Liver (tissue), 8 donors: ENCODE measurements at regions not wholly inside any gene's neighbourhood (a gene's known extent, or its start where the extent isn't known, plus 50 kb on each side); places are given as distances from the start of the nearest gene placed in this dataset.

Source experiments
- DNase-seq: peaks from one replicate; pipeline ENCODE4 v3.0.0-alpha.2; 2017; ENCODE audit warnings: low spot score
- H3K27ac ChIP-seq, 2 donors: one replicate each; pipeline ENCODE4 v1.7.0; 2013; ENCODE audit warnings: inconsistent platforms in 2 of 2, low read length in 2 of 2, control low read depth in 1 of 2, low read depth in 1 of 2, mild to moderate bottlenecking in 1 of 2
- H3K27me3 ChIP-seq, 4 donors: one replicate each; pipeline versions ENCODE4 v1.6.1 to v1.7.0; 2013; ENCODE audit warnings: low read length in 3 of 4, inconsistent platforms in 1 of 4, mild to moderate bottlenecking in 1 of 4, moderate library complexity in 1 of 4; ENCODE audit not compliant: control insufficient read depth in 4 of 4, insufficient read depth in 4 of 4
- H3K36me3 ChIP-seq, 4 donors: one replicate each; pipeline versions ENCODE4 v1.6.1 to v1.7.0; 2013; ENCODE audit warnings: low read length in 3 of 4, mild to moderate bottlenecking in 3 of 4, low read depth in 1 of 4, moderate library complexity in 1 of 4; ENCODE audit not compliant: control insufficient read depth in 4 of 4, insufficient read depth in 3 of 4
- H3K4me1 ChIP-seq, 4 donors: one replicate each; pipeline versions ENCODE4 v1.6.1 to v1.7.0; 2013; ENCODE audit warnings: low read length in 3 of 4, mild to moderate bottlenecking in 3 of 4, moderate library complexity in 1 of 4; ENCODE audit not compliant: control insufficient read depth in 4 of 4, insufficient read depth in 4 of 4
- H3K4me3 ChIP-seq, 3 donors: one replicate each; pipeline versions ENCODE4 v1.6.1 to v1.7.0; 2013; ENCODE audit warnings: low read length in 3 of 3, control low read depth in 1 of 3, low read depth in 1 of 3, mild to moderate bottlenecking in 1 of 3
- H3K9ac ChIP-seq, 2 donors: one replicate each; pipeline ENCODE4 v1.7.0; 2013; ENCODE audit warnings: low read length in 2 of 2, mild to moderate bottlenecking in 2 of 2, moderate library complexity in 2 of 2, control low read depth in 1 of 2, low read depth in 1 of 2
- H3K9me3 ChIP-seq, 4 donors: one replicate each; pipeline versions ENCODE4 v1.6.1 to v1.7.0; 2013; ENCODE audit warnings: low read length in 3 of 4; ENCODE audit not compliant: control insufficient read depth in 4 of 4
- EGR1 ChIP-seq, 2 donors: IDR thresholded peaks; 2 replicates each; pipeline ENCODE4 v1.6.1; 2016 to 2018; ENCODE audit warnings: antibody characterized with exemption in 2 of 2, low read depth in 2 of 2
- FOXA1 ChIP-seq: IDR thresholded peaks from 2 replicates; pipeline ENCODE4 v1.6.1; 2016; ENCODE audit warnings: antibody characterized with exemption
- FOXA2 ChIP-seq: IDR thresholded peaks from 2 replicates; pipeline ENCODE4 v1.6.1; 2016; ENCODE audit warnings: antibody characterized with exemption
- GABPA ChIP-seq, 2 donors: IDR thresholded peaks in 1 of 2; conservative IDR thresholded peaks in 1 of 2; 2 replicates each; pipeline ENCODE4 v1.6.1; 2016; ENCODE audit warnings: antibody characterized with exemption in 2 of 2, mild to moderate bottlenecking in 1 of 2, moderate library complexity in 1 of 2
- HNF4A ChIP-seq, 2 donors: conservative IDR thresholded peaks; 2 replicates each; pipeline ENCODE4 v1.6.1; 2016; ENCODE audit warnings: antibody characterized with exemption in 2 of 2, mild to moderate bottlenecking in 2 of 2
- HNF4G ChIP-seq: IDR thresholded peaks from 2 replicates; pipeline ENCODE4 v1.6.1; 2016; ENCODE audit warnings: antibody characterized with exemption
- MAX ChIP-seq: IDR thresholded peaks from 2 replicates; pipeline ENCODE4 v1.6.1; 2016; ENCODE audit warnings: antibody characterized with exemption
- NR2F2 ChIP-seq: IDR thresholded peaks from 2 replicates; pipeline ENCODE4 v1.6.1; 2016; ENCODE audit warnings: antibody characterized with exemption
- RAD21 ChIP-seq, 2 donors: IDR thresholded peaks; 2 replicates each; pipeline ENCODE4 v1.6.1; 2016; ENCODE audit warnings: antibody characterized with exemption in 2 of 2, mild to moderate bottlenecking in 2 of 2
- SP1 ChIP-seq: IDR thresholded peaks from 2 replicates; pipeline ENCODE4 v1.6.1; 2018; ENCODE audit warnings: antibody characterized with exemption, mild to moderate bottlenecking
- TAF1 ChIP-seq: conservative IDR thresholded peaks from 2 replicates; pipeline ENCODE4 v1.6.1; 2016; ENCODE audit warnings: antibody characterized with exemption, mild to moderate bottlenecking
- YY1 ChIP-seq: IDR thresholded peaks from 2 replicates; pipeline ENCODE4 v1.6.1; 2016; ENCODE audit warnings: antibody characterized with exemption, mild to moderate bottlenecking
- ZBTB33 ChIP-seq: IDR thresholded peaks from 2 replicates; pipeline ENCODE4 v1.6.1; 2016; ENCODE audit warnings: antibody characterized with exemption
- WGBS: extraction: QIAGEN DNeasy Blood & Tissue Kit; methylation state at CpG from one replicate; pipeline ENCODE4 v1.1.7; 2013; 5-methylcytosine and 5-hydroxymethylcytosine counted together
- TF ChIP-seq, protein P1 (sequence below): fragments of 150-350 bp; IDR thresholded peaks from 2 replicates; pipeline ENCODE4 v1.5.1; 2017; ENCODE audit warnings: improper control_type of control experiment, low read depth, low read length; ENCODE audit not compliant: missing input control
- TF ChIP-seq, protein P2 (sequence below): IDR thresholded peaks from 2 replicates; pipeline ENCODE4 v1.6.1; 2016; ENCODE audit warnings: antibody characterized with exemption
- TF ChIP-seq, protein P3 (sequence below): IDR thresholded peaks from 2 replicates; pipeline ENCODE4 v1.6.1; 2016; ENCODE audit warnings: antibody characterized with exemption, mild to moderate bottlenecking
- donor health status: healthy.
- donor health status: healthy.
- donor health status: healthy.
- donor health status: healthy.
- donor health status: healthy.

DNA sequence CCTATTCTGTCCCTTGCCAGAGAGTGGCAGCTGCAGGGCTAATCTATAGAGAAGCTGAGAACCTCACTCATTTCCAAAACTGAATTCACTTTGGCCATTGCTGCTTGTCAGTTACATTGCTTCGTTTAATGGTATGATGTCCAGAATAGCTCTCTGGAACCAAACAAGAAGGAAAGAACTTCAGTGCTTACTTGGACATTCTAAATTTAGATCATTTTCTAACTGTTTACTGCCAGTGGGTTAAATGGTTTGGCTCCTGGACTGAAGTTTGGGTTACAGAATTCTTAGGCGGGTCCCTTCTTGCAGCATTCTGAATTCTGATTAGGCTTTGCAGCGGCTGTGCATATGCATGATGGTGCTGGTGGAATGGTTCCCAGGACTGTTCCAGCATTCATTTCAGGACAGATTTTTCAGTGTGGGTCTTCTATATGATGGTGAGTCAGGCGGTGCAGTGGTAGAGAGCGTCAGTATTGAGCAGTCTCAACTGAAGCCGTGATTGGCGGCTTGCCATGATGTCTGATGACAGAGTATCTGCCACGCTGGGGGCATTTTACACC, 148.7 kb downstream of the DYRK2 start:
- no peaks in the 10 kb centered on the region for H3K36me3 ChIP-seq
- no peak overlapping the region for H3K9ac ChIP-seq
- H3K9me3 ChIP-seq = no peaks in the 10 kb centered on the region
- no peak for DNase-seq
- peaks cover 0 to 7% (median 0%) of the 10 kb centered on the region in 4 donors for H3K27me3 ChIP-seq
- no peaks in the 10 kb centered on the region for H3K4me1 ChIP-seq
- no peak overlapping the region for H3K4me3 ChIP-seq
- WGBS = 83% methylated on average over 8 of the region's 8 CpGs
- no peak overlapping the region for H3K27ac ChIP-seq
- TF ChIP-seq, protein P1, sequence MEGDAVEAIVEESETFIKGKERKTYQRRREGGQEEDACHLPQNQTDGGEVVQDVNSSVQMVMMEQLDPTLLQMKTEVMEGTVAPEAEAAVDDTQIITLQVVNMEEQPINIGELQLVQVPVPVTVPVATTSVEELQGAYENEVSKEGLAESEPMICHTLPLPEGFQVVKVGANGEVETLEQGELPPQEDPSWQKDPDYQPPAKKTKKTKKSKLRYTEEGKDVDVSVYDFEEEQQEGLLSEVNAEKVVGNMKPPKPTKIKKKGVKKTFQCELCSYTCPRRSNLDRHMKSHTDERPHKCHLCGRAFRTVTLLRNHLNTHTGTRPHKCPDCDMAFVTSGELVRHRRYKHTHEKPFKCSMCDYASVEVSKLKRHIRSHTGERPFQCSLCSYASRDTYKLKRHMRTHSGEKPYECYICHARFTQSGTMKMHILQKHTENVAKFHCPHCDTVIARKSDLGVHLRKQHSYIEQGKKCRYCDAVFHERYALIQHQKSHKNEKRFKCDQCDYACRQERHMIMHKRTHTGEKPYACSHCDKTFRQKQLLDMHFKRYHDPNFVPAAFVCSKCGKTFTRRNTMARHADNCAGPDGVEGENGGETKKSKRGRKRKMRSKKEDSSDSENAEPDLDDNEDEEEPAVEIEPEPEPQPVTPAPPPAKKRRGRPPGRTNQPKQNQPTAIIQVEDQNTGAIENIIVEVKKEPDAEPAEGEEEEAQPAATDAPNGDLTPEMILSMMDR = no peak
- TF ChIP-seq, protein P2, sequence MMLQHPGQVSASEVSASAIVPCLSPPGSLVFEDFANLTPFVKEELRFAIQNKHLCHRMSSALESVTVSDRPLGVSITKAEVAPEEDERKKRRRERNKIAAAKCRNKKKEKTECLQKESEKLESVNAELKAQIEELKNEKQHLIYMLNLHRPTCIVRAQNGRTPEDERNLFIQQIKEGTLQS = no peak
- TF ChIP-seq ZBTB33 (no peak), TAF1 (no peak), FOXA1 (no peak), SP1 (no peak), GABPA (IDR thresholded peaks at IDR 0.05 in 1 of 2, conservative IDR thresholded peaks at IDR 0.05 in 1 of 2) (no peak), HNF4G (no peak), YY1 (no peak), MAX (no peak), EGR1 (IDR thresholded peaks at IDR 0.05; ENCODE audit: low read depth in 2 of 2) (no peak), RAD21 (IDR thresholded peaks at IDR 0.05) (no peak)

DNA sequence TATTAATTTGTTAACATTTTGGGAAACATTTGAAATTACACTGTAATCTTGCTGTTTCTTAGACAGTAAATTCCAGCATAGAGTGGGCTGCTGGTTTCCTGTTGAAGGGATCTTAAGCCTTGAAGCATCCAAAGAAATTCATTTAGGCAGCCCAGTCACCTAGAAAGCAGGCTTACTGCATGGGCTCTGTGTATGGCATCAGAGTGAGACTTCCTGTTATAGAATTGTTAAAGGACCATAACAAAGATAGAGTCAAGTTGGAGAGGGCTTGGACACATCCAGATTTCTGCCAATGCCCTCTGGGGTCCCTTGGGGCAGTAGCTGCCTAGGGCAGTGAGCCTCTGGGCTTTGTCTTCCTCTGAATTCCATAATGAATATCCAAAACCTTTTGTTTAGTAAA, 149.2 kb downstream of the DYRK2 start:
- Histone ChIP-seq H3K27me3 (peaks cover 0 to 6% (median 0%) of the 10 kb centered on the region in 4 donors), H3K27ac (no peak overlapping the region), H3K4me3 (no peak overlapping the region), H3K36me3 (no peaks in the 10 kb centered on the region), H3K9me3 (no peaks in the 10 kb centered on the region), H3K4me1 (no peaks in the 10 kb centered on the region), H3K9ac (no peak overlapping the region)
- TF ChIP-seq TAF1 = no peak
- no peak for TF ChIP-seq YY1
- TF ChIP-seq, protein P3, sequence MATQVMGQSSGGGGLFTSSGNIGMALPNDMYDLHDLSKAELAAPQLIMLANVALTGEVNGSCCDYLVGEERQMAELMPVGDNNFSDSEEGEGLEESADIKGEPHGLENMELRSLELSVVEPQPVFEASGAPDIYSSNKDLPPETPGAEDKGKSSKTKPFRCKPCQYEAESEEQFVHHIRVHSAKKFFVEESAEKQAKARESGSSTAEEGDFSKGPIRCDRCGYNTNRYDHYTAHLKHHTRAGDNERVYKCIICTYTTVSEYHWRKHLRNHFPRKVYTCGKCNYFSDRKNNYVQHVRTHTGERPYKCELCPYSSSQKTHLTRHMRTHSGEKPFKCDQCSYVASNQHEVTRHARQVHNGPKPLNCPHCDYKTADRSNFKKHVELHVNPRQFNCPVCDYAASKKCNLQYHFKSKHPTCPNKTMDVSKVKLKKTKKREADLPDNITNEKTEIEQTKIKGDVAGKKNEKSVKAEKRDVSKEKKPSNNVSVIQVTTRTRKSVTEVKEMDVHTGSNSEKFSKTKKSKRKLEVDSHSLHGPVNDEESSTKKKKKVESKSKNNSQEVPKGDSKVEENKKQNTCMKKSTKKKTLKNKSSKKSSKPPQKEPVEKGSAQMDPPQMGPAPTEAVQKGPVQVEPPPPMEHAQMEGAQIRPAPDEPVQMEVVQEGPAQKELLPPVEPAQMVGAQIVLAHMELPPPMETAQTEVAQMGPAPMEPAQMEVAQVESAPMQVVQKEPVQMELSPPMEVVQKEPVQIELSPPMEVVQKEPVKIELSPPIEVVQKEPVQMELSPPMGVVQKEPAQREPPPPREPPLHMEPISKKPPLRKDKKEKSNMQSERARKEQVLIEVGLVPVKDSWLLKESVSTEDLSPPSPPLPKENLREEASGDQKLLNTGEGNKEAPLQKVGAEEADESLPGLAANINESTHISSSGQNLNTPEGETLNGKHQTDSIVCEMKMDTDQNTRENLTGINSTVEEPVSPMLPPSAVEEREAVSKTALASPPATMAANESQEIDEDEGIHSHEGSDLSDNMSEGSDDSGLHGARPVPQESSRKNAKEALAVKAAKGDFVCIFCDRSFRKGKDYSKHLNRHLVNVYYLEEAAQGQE = no peak
- no peak for TF ChIP-seq NR2F2
- no peak for TF ChIP-seq HNF4A (conservative IDR thresholded peaks at IDR 0.05)
- TF ChIP-seq RAD21 (IDR thresholded peaks at IDR 0.05) = no peak
- TF ChIP-seq FOXA2 = no peak
- DNase-seq = no peak
